Right kidney (tissue), 1 donor: ENCODE measurements at regions not wholly inside any gene's neighbourhood (a gene's known extent, or its start where the extent isn't known, plus 50 kb on each side); places are given as distances from the start of the nearest gene placed in this dataset.
A peak's percentile ranks its signal among the peaks of the same experiment; 100 is the strongest.

ENCODE experiments used
- DNase-seq: peaks from one replicate; pipeline ENCODE4 v3.0.0-alpha.2; 2016

DNA sequence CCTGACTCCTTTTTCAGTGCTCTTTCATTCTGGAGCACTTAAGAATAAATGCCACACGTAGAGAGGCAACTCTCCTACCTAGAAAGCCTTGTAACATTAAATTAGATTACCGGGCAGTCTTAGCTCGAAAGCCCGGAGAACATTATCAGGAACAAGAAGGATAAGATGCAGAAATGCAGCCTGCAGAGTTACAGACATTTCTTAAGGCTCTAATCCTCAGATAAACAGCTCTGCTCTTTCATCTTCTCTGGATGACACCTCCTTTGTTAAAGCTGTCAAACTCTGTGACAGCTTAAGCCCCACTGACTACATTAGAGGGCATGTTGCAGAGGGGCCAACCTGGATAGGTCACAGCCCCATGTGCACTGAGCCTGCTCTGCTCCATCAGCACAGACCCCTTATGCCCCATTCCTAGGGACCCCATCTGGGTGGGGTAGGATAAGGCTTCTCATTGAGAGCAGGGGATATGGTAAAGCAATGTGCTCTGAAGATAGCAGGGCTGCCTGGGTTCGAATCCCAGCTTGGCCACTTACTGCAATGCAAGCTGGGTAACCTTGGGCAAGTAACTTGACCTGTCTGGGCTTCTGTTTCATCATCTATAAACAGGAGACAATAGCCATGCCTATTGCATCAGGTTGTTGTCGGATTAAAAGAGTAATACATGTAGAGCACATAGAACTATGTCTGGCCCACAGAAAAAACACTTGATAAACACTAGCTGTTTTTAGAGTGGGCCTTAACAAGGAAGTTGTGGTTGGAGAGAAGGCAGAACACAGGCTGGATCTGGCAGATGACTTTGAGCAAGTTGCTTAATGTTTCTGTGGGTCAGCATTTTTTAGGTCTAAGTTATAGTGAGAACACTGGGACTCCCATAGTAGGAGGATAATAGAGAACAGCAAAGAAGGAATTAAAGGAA is 111.4 kb downstream of the THNSL2 start:
- no peak for DNase-seq

DNA sequence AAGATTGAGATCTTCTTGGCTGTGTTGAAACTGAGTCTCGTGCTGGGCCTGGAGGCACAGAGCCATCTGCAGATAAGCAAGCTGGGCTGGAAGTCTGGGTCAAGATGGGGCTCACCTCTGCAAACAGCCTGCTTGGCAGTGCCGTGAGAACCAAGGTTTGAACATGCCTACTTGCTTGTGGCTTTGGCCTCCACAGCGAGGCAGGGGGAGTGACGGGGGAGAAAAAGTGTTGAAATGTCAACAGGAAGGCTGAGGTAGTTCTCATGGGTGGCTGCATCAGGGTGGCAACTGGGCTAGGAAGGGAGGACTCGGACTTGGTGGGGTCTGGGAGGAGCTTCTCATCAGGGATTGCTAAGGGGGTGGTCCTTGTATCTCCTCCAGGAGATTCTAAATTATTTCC is 99.7 kb downstream of the THNSL2 start:
- no peak for DNase-seq

DNA sequence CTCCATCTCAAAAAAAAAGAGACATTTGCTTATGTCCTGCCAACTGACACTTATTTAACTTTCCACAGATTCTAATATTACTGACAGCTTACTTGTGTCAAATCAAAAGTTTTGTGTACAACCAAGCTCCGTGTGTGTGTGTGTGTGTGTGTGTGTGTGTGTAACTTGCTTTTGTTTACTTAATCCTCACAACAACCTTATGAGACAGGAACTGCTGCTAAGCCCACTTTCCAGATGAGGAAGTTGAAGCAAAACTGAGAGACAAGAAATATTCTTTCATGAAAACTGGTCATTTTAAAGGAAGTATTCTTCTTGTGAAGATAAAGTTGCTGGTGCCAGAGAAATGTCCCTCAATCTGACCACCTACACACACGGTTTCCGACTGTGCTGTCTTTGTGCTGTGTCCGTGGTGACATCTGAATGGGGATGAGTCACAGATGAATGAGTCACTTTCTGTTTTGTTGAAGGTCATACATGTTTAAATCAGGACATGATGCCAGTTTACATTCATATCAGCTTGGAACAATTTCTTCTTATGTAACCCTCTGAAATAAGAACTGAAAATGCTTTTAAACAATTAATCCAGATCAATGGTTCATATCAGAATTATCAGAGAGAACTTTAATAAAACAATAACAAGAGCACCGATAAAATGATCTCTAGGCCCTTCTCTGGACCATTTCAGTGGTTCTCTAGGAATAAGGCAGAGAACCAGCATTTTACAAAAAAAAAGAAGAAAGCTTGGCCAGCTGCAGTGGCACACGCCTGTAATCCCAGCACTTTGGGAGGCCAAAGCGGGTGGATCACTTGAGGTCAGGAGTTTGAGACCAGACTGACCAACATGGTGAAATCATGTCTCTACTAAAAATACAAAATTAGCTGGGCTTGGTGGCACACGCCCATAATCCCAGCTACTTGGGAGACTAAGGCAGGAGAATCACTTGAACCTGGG is 95.5 kb downstream of the THNSL2 start:
- no peak for DNase-seq

DNA sequence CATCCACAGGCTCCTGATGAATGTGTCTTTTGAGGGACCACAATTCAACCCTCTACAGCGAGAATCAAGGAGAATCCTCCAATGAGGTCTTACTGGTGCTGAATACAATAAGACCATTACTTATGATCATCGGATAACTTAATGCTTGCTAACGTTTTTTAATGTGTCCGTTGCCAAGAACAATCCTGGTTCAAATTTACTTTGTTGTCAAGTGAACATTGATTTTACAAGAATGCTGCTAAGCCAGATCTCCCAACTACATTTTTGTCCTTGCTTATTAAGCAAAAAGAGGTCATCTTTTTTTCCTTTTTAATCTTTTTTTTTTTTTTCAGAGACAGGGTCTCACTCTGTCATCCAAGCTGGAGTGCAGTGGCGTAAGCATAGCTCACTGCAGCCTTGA is 93.7 kb downstream of the THNSL2 start:
- no peak for DNase-seq

DNA sequence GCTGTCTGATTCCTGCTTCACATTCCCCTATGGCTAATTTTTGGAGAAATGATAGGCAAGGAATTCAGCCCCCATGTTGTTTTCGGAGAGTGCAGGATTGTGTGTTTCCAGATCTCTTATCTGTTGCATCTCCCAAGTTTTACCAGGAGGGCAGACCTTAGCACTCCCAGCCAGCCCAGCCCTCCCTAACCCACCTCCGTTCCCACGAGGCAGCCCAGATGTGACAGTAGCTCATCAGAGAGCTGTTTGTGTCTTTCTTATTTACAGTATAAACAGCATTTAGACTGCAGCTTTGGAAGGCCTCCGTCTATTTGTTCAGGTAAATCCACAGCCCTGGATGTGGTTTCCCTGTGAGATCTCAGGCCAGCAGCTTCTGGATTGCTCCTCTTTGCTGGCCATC is 91.6 kb downstream of the THNSL2 start:
- DNase-seq: no peak

DNA sequence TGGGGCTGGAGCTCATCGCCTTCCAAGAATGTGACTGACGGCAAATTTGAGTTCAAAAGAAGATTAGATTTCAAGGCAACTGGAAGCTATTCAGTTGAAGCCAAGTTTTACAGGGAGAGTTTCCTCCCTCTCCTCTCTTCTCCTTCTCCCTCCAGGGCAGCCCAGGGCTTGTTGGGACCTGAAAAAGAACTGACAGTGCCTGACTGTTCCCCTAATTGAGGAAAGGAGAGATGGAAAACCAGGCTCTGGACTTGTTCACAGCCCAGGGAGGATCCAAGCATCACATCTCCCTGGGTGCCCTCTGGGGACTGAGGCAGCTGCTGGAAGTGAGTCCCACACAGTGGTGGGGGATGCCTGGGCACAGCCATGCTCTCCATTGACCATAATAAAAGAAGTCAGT is 88.1 kb downstream of the THNSL2 start:
- peak; percentile 5 for DNase-seq

DNA sequence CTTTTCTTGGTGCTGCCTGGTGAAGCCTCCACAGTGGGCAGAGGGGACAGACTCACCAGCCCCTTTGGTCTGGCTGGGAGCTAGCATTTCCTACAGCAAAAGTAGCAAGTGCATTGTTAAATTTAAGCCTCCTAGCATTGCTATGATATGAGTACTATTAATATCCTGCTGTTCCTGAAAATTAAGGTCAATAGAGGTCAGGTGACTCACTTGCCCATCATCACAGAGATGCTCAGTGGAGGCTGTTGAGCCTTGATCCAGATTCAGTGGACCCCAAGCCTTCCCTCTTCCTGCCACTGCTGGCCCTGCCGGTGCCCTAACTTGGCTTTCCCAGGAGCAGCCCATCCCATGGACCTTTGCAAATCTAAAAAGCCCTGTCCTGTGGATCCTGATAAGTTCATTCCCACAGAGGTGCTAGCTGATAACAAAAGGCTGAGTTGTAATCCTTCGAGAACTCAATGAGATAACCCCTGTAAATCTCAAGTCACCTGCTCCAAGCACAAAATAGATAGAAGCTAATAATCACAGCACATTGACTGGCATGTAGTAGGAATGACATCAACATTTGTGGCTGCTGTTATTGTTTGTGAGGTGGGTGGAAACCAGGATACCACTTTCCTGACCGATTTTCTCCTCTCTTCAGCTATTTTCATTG is 84.4 kb downstream of the THNSL2 start:
- no peak for DNase-seq

DNA sequence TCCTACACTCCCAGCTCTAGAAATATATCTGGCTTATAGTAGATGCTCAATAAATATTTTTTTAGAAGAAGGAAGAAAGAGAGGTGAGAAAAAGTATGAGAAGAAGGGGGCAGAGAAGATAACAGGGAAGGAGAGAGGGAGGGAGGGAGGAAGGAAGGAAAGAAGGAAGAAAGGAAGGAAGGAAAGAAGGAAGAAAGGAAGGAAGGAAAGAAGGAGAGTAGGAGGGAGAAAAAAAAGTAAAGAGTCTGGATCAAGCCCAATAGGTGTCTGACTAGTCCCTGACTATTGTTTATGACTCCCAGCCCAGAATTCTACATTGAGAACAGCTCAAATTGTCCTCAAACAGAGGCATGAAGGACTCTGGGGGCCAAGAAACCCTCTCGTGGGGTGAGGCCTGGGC is 83.9 kb downstream of the THNSL2 start:
- DNase-seq: no peak

DNA sequence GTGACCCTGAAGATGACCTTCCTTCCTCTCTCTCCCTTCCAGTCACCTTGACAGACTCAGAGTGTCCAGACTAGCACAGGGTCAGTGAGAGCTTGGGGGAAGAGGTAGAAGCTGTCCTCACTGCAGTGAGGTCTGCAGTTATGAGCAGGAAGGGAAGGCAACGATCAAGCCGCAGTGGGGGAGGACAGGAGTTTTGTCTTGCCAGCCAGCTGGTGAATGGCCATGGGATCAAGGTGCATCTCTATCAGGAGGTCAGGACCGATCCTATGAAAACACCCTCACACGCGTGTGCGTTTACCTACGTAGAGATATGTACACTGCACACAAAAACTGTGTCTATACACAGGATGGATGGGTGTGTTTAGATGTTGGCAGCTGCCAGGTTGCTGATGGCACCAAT is 83.2 kb downstream of the THNSL2 start:
- DNase-seq: no peak

DNA sequence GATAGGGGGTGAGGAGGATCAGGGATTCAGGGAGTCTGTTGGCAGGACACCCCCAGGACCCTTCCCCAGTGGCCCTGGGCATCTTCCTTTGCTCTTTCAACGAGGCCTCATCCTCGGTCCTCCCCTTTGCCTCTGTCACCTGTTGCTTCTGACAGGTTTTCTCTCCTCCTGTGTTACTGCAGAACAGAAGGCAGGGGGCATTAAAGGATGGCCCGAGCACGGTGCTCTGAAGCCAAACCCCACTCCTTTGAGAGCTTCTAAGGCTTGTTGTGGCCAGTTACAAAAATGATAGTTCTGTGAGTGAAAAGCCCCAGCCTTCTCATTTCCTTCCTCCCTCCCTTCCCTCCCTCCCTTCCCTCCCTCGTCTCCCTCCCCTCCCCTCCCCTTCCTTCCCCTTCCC is 82.5 kb downstream of the THNSL2 start:
- no peak for DNase-seq

DNA sequence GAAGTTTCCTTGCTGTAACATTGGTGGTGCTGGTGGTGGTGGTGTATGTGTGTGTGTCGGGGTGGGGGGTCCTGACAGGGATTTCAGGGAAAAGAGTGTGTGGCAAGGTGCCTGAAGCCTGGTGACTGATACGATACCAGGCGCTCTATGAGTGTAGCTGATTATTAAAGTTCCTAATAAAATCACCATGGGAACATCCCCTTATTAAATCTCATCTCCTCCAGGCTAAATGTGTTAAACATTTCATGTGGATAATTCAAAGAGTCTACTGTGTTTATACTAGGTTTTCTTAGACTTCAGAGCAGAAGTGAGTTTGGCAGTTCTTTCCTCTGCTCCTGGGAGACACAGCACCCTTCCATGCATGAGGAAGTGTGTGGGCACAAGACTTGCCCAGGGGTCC is 82.0 kb downstream of the THNSL2 start:
- DNase-seq: no peak

DNA sequence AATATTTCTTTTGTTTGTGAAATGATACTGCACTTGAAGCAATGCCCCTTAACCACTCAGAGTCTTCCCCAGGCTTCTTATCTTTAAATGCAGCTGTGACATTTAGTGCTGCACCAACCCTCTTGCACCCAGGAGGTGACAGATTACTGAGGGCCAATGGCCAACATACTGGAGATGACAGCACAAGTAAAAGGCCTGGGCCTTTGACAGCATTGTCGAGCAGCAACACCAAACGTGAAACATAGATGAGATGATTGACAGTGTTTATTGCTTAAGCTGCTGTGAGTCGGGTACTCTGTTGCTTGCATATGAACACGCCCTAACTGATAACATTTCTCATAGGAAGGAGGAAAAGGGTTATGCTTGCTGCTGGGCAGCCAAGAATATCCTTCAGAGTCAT is 80.3 kb downstream of the THNSL2 start:
- no peak for DNase-seq

DNA sequence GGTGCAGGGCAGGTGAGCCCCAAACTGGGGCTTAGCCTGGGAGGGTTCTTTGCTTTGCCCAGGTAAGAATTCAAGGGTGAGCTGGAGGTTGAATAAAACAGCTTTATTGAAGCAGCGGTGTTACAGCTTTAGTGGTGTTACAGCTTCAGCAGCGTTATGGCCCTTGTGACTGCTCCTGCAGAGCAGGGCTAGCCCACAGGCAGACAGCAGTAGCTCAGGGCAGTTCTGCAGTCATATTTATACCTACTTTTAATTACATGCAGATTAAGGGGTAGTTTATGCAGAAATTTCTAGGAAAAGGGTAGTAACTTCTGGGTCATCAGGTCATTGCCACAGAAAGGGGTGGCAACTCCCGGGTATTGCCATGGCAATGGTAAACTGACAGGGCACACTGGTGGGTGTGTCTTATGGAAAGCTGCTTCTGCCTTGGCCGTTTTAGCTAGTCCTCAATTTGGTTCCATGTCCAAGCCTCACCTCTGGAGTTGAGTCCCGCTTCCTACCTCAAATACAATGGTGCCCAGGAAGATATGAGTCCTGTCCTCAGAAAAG is 78.2 kb downstream of the THNSL2 start:
- no peak for DNase-seq

DNA sequence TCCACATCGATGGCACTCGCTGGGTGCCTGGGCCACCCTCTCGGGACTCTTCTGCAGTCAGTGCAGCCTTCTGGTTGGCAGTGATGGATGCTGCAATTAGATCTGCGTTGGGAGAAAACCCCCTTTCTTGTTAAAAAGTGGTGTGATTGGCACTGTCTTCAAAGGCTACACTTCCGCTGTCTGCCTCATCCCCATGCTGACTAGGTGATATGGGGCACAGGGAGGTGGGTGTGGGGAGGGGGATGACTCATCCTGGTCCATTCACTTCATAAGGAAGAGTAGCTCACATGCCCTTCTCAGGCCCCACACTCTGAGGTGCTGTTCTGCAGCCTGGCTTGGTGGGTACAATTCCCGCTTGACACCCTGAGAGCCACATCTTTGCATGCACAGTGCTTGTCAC is 77.4 kb downstream of the THNSL2 start:
- DNase-seq: no peak

DNA sequence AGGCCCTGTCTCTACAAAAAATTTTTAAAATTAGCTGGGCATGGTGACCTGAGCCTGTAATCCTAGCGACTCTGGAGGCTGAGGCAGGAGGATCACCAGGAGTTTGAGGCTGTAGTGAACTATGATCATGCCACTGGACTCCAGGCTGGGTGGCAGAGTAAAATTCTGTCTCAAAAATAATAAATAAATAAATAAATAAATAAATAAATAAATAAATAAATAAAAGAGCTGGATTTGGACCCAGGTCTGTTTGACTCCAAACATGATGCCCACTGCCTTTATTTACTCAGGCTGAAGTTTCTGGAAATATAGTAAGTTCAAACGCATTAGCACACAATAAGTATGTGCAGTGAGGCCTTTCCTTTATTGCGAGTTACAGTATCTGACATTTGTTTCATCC is 75.0 kb downstream of the THNSL2 start:
- DNase-seq: no peak

DNA sequence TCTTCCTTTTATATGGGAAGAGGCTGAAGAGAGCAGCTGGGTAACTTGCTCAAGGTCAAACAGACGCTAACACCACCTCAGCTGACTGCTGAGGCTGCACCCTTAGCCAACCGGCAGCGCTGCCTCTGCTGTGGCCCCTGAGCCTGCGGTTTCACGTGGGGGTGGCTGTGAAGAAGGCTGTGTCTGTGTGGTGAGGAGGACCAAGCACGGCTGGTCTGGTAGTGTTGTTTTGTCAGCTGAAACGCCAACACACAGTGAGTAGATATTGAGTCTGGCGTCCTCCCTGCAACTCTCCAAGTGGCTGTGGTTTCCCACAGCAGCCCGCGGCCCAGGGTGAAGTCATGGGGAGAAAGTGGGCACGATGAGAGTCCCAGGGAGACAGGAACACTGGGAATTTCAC is 69.6 kb downstream of the THNSL2 start:
- no peak for DNase-seq

DNA sequence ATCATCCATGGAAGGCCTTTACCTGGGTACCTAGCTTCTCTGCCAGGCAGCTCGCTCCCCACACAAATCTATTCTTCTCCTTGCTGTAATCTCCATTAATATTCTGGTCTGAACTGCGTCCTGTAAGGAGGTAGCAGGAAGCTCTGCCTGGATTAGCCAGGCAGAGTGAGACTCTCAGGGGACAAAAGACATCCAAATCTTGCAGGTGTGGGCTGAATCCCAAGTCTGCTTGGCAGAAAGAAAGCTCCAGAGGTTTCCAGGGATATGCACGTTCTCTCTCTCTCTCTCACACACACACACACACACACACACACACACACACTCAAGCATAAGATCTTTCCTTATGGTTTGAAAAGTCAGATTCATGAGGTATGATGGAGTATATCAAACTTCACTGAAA is 66.5 kb downstream of the THNSL2 start:
- DNase-seq: no peak
